ENCODE measurements at regions not wholly inside any gene's neighbourhood (a gene's known extent, or its start where the extent isn't known, plus 50 kb on each side); places are given as distances from the start of the nearest gene placed in this dataset.

- Histone ChIP-seq H3K79me1 (ENCODE audit: low read depth, low read length) (no peaks in the 10 kb centered on the region), H2BK120ac (replicated peaks; ENCODE audit: low read depth, low read length) (no peak overlapping the region), H3K4me2 (ENCODE audit: insufficient read depth in 1 of 2, low read depth in 2 of 2, low read length in 2 of 2) (no peak overlapping the region), H4K20me1 (replicated peaks in 1 of 2; ENCODE audit: control insufficient read depth in 1 of 2, insufficient read depth in 2 of 2, low read length in 2 of 2) (no peaks in the 10 kb centered on the region), H2BK12ac (ENCODE audit: low read depth, low read length) (no peak overlapping the region), H3K27ac (ENCODE audit: low read depth, low read length) (no peak overlapping the region), H4K8ac (ENCODE audit: extremely low read depth, insufficient read depth, low read length) (no peak overlapping the region), H3K4me3 (ENCODE audit: extremely low read depth in 1 of 4, insufficient read depth in 2 of 4, low read depth in 3 of 4, low read length in 4 of 4) (no peak overlapping the region), H3K23ac (ENCODE audit: insufficient read length) (no peak overlapping the region), H2BK20ac (ENCODE audit: low read length) (no peak overlapping the region), H3K9ac (replicated peaks in 1 of 4; ENCODE audit: extremely low read depth in 1 of 4, low read depth in 3 of 4, low read length in 3 of 4) (no peak overlapping the region), H3K14ac (ENCODE audit: insufficient read length) (no peak overlapping the region), H2BK5ac (ENCODE audit: low read depth, low read length) (no peak overlapping the region), H3K18ac (ENCODE audit: extremely low read depth, low read length) (no peak overlapping the region), H2AFZ (ENCODE audit: low read length) (no peak overlapping the region), H2AK5ac (ENCODE audit: low read depth, low read length) (no peak overlapping the region), H3K23me2 (ENCODE audit: low read depth, low read length) (no peaks in the 10 kb centered on the region; the same call in 1 of the 2 replicates), H2BK15ac (ENCODE audit: low read length) (no peak overlapping the region), H3K79me2 (ENCODE audit: control insufficient read depth in 1 of 2, insufficient read depth in 2 of 2, low read length in 2 of 2) (no peaks in the 10 kb centered on the region), H3K4ac (replicated peaks; ENCODE audit: insufficient read length, low read depth, low read length) (no peak overlapping the region), H4K5ac (ENCODE audit: insufficient read length, low read depth, low read length) (no peak overlapping the region), H3K4me1 (replicated peaks in 1 of 4; ENCODE audit: control insufficient read depth in 3 of 4, insufficient read depth in 4 of 4, low read length in 3 of 4) (no peaks in the 10 kb centered on the region), H4K91ac (replicated peaks; ENCODE audit: insufficient read length, low read length) (no peak overlapping the region), H3K36me3 (ENCODE audit: control insufficient read depth in 2 of 4, insufficient read depth in 4 of 4, low read length in 3 of 4) (no peaks in the 10 kb centered on the region), H3K27me3 (replicated peaks in 1 of 4; ENCODE audit: control insufficient read depth in 3 of 4, extremely low read depth in 1 of 4, insufficient read depth in 3 of 4, low read length in 3 of 4) (no peaks in the 10 kb centered on the region), H3K56ac (replicated peaks; ENCODE audit: insufficient read length, low read depth, low read length) (no peak overlapping the region), H3K9me3 (ENCODE audit: insufficient read depth in 2 of 2, low read depth in 1 of 2, low read length in 1 of 2) (no peaks in the 10 kb centered on the region)
- ChIA-PET CTCF (ENCODE audit: partially characterized antibody) (no interaction called here), POLR2A (ENCODE audit: partially characterized antibody) (no interaction called here)
- FAIRE-seq (no peak), DNase-seq (ENCODE audit: low read depth in 1 of 2, low spot score in 2 of 2) (no peak)
- 85% methylated on average over 1 of the region's 1 CpG; no CpG with 5 or more reads in 1 of the 2 experiments for WGBS, 2 experiments (ENCODE audit: extremely low coverage in 1 of 2, insufficient coverage in 1 of 2, insufficient read length in 1 of 2, insufficient replicate concordance in 2 of 2, low coverage in 1 of 2, low lambda C conversion rate in 2 of 2, missing lambda C conversion rate in 1 of 2)
- TF ChIP-seq CHD2 (IDR thresholded peaks at IDR 0.05; ENCODE audit: low read length): no peak
- no peak for TF ChIP-seq MAFK (IDR thresholded peaks at IDR 0.05; ENCODE audit: low read depth, low read length)
- no peak for TF ChIP-seq EGR1 (IDR thresholded peaks at IDR 0.05; ENCODE audit: borderline replicate concordance, low read depth, low read length)
- TF ChIP-seq KDM1A (IDR thresholded peaks at IDR 0.05; ENCODE audit: borderline replicate concordance, low read length): no peak
- TF ChIP-seq EP300 (IDR thresholded peaks at IDR 0.05; ENCODE audit: borderline replicate concordance in 1 of 2, low read depth in 2 of 2, low read length in 2 of 2): no peak
- TF ChIP-seq NRF1 (IDR thresholded peaks at IDR 0.05; ENCODE audit: low read depth, low read length): no peak
- no peak for TF ChIP-seq RNF2 (IDR thresholded peaks at IDR 0.05; ENCODE audit: borderline replicate concordance, low read depth, low read length, missing control alignments, poor library complexity, severe bottlenecking)
- TF ChIP-seq POLR2A (IDR thresholded peaks at IDR 0.05; ENCODE audit: control extremely low read depth in 1 of 2, low read depth in 2 of 2, low read length in 2 of 2): no peak
- TF ChIP-seq NANOG (IDR thresholded peaks at IDR 0.05; ENCODE audit: insufficient read depth, low read depth, low read length, poor library complexity, severe bottlenecking): no peak
- TF ChIP-seq POU5F1 (IDR thresholded peaks at IDR 0.05; ENCODE audit: low read depth, low read length): no peak
- no peak for TF ChIP-seq TCF12 (IDR thresholded peaks at IDR 0.05; ENCODE audit: low read depth, low read length)
- no peak for TF ChIP-seq GABPA (IDR thresholded peaks at IDR 0.05; ENCODE audit: borderline replicate concordance, insufficient read depth, low read length)
- TF ChIP-seq TAF7 (optimal IDR thresholded peaks at IDR 0.05; ENCODE audit: borderline replicate concordance, low read depth, low read length): no peak
- no peak for TF ChIP-seq RBBP5 (IDR thresholded peaks at IDR 0.05; ENCODE audit: borderline replicate concordance, low read depth, low read length)
These were observed 327.8 kb downstream of the CPS1 start for GRCh38 chr2:210884227-210884626.
